ENCODE measurements at regions not wholly inside any gene's neighbourhood (a gene's known extent, or its start where the extent isn't known, plus 50 kb on each side); places are given as distances from the start of the nearest gene placed in this dataset.

GRCh38 chr22:48923996-48924395 is 903.7 kb downstream of the BRD1 start:
- BruUV-seq (replicated peaks): no TSS peak
- H3K27me3 ChIP-seq (ENCODE audit: control insufficient read depth in 1 of 2, insufficient read depth in 2 of 2, low read length in 2 of 2): peaks cover 6 to 11% of the 10 kb centered on the region in 2 experiments; a peak in 4 of 5 replicates
- 39% methylated on average over 8 of the region's 9 CpGs for WGBS (ENCODE audit: low lambda C conversion rate)
- no peak overlapping the region for H3K4me3 ChIP-seq (replicated peaks in 1 of 3; ENCODE audit: insufficient read depth in 1 of 3, low read depth in 2 of 3, low read length in 3 of 3)
- CTCF ChIA-PET (ENCODE audit: low intra/inter-chr PET ratio, low total read pairs): no interaction called here
- in situ Hi-C loops (cut with HindIII; ENCODE audit: extremely low pct_ligation_motif_present, low pct_unique_long_range_greater_than_20kb): no loop called here
- H2AFZ ChIP-seq (ENCODE audit: low read length): no peak overlapping the region
- intact Hi-C loops (cut with micrococcal nuclease; ENCODE audit: unreplicated experiment): no loop called here
- H3K9ac ChIP-seq (ENCODE audit: insufficient read depth, low read depth, low read length): no peak overlapping the region
- no peaks in the 10 kb centered on the region for H3K9me3 ChIP-seq (ENCODE audit: low read length)
- POLR2A ChIA-PET: no interaction called here
- H4K20me1 ChIP-seq (ENCODE audit: insufficient read depth, low read length): no peaks in the 10 kb centered on the region
- FAIRE-seq (no peak), ATAC-seq (no peak), DNase-seq (ENCODE audit: low spot score) (no peak)
- no peaks in the 10 kb centered on the region for H3K36me3 ChIP-seq (replicated peaks in 1 of 2; ENCODE audit: control insufficient read depth in 1 of 2, insufficient read depth in 2 of 2, low read length in 2 of 2)
- TF ChIP-seq ZSCAN31 (CRISPR knock-in tag; IDR thresholded peaks at IDR 0.05; ENCODE audit: low read depth) (no peak), ATM (IDR thresholded peaks at IDR 0.05; ENCODE audit: borderline replicate concordance) (no peak), MYPOP (CRISPR knock-in tag; IDR thresholded peaks at IDR 0.05) (no peak), ZNF766 (CRISPR knock-in tag; IDR thresholded peaks at IDR 0.05; ENCODE audit: borderline replicate concordance) (no peak), ZNF660 (CRISPR knock-in tag; IDR thresholded peaks at IDR 0.05; ENCODE audit: borderline replicate concordance, low read depth) (no peak), ZBTB2 (CRISPR knock-in tag; IDR thresholded peaks at IDR 0.05; ENCODE audit: low read depth) (no peak), ZNF83 (CRISPR knock-in tag; IDR thresholded peaks at IDR 0.05; ENCODE audit: borderline replicate concordance) (no peak), ZNF558 (CRISPR knock-in tag; IDR thresholded peaks at IDR 0.05; ENCODE audit: borderline replicate concordance) (no peak), ZNF772 (CRISPR knock-in tag; IDR thresholded peaks at IDR 0.05) (no peak), PHF21A (CRISPR knock-in tag; IDR thresholded peaks at IDR 0.05) (no peak), CSRNP1 (CRISPR knock-in tag; IDR thresholded peaks at IDR 0.05) (no peak)
- H3K79me2 ChIP-seq (ENCODE audit: insufficient read depth, low read length): no peaks in the 10 kb centered on the region
- no peak overlapping the region for H3K4me2 ChIP-seq (ENCODE audit: low read depth, low read length)
- H3K27ac ChIP-seq (ENCODE audit: extremely low read length, insufficient read depth, low read length): no peak overlapping the region
- peaks cover 37% of the 10 kb centered on the region for H3K4me1 ChIP-seq (ENCODE audit: insufficient read depth, low read length)

All from HepG2 (cell line).